ENCODE measurements at regions not wholly inside any gene's neighbourhood (a gene's known extent, or its start where the extent isn't known, plus 50 kb on each side); places are given as distances from the start of the nearest gene placed in this dataset.

DNA sequence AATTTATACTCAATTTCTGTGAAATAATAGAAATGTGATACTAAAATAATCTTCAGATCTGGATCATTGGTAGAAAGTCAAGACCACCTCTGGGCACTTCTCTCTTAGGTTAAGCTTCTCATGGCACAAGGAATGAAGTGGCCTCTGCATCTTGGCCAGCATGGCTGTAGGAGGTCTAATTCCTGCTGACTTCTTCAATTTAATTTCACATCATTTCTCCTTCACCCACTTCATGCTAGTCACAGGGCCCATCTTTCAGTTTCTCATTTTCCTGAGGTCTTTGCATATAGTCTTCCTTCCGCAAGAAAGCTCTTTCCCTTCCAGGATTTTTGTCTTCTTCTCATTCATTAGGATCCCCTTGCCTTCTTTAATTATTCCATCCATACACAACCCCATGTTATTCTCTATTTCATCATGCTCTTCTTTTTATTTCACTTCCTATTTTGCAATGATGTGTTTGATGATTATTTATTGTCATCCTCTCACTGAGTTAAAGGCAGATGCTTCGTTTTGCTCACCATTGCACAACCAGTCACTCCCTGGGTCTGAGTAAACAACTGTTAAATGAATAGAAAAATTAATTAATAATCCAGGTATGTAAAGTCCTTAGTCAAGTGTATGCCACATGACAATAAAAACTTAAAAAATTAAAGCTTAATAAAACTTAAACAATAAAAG lies 397.4 kb downstream of the SPRY2 start:
- no peak overlapping the region for H3K4me3 ChIP-seq (replicated peaks in 1 of 2; ENCODE audit: low read depth in 1 of 2, low read length in 2 of 2)
- intact Hi-C loops (cut with micrococcal nuclease): no loop called here
- H3K79me2 ChIP-seq (ENCODE audit: insufficient read depth, low read length): no peaks in the 10 kb centered on the region
- POLR2A ChIA-PET: no interaction called here
- BruUV-seq (replicated peaks): no TSS peak
- no peak for DNase-seq (ENCODE audit: low read depth, low spot score)
- no peaks in the 10 kb centered on the region for H3K9me2 ChIP-seq (ENCODE audit: insufficient read depth)
- no peak overlapping the region for H3K4me2 ChIP-seq (ENCODE audit: low read length)
- H3K4me1 ChIP-seq (ENCODE audit: control insufficient read depth in 1 of 2, insufficient read depth in 2 of 2, low read length in 2 of 2): no peaks in the 10 kb centered on the region
- H3K36me3 ChIP-seq (ENCODE audit: control insufficient read depth in 1 of 2, insufficient read depth in 2 of 2, low read length in 2 of 2): no peaks in the 10 kb centered on the region
- RAD21 ChIA-PET (ENCODE audit: low non-redundant PET in 1 of 2, low total read pairs in 2 of 2, uncharacterized antibody in 2 of 2, unreplicated experiment in 2 of 2): no interaction called here
- H3K9me3 ChIP-seq (ENCODE audit: control insufficient read depth in 1 of 2, insufficient read depth in 1 of 2, low read depth in 1 of 2, low read length in 2 of 2): peaks cover 0 to 4% of the 10 kb centered on the region in 2 experiments; a peak in 1 of 4 replicates
- no peak overlapping the region for H3K9ac ChIP-seq (ENCODE audit: low read length)
- no peak overlapping the region for H2AFZ ChIP-seq (ENCODE audit: low read depth, low read length, poor library complexity, severe bottlenecking)
- ATAC-seq: no peak
- CTCF ChIA-PET: no interaction called here
- H3K27me3 ChIP-seq (ENCODE audit: insufficient read depth, low read length): no peaks in the 10 kb centered on the region
- H4K20me1 ChIP-seq (ENCODE audit: insufficient read depth): no peaks in the 10 kb centered on the region
- H3K27ac ChIP-seq (ENCODE audit: low read depth, low read length): no peak overlapping the region
- TF ChIP-seq CEBPB (IDR thresholded peaks at IDR 0.05; ENCODE audit: low read depth): no peak
- no peak for TF ChIP-seq SRF (IDR thresholded peaks at IDR 0.05; ENCODE audit: low read depth)
- TF ChIP-seq, protein P1, sequence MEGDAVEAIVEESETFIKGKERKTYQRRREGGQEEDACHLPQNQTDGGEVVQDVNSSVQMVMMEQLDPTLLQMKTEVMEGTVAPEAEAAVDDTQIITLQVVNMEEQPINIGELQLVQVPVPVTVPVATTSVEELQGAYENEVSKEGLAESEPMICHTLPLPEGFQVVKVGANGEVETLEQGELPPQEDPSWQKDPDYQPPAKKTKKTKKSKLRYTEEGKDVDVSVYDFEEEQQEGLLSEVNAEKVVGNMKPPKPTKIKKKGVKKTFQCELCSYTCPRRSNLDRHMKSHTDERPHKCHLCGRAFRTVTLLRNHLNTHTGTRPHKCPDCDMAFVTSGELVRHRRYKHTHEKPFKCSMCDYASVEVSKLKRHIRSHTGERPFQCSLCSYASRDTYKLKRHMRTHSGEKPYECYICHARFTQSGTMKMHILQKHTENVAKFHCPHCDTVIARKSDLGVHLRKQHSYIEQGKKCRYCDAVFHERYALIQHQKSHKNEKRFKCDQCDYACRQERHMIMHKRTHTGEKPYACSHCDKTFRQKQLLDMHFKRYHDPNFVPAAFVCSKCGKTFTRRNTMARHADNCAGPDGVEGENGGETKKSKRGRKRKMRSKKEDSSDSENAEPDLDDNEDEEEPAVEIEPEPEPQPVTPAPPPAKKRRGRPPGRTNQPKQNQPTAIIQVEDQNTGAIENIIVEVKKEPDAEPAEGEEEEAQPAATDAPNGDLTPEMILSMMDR (IDR thresholded peaks at IDR 0.05 in 2 of 3, conservative IDR thresholded peaks at IDR 0.05 in 1 of 3; ENCODE audit: borderline replicate concordance in 1 of 3, insufficient read depth in 1 of 3, low read depth in 2 of 3, low read length in 2 of 3): no peak
- TF ChIP-seq RAD21 (IDR thresholded peaks at IDR 0.05; ENCODE audit: low read depth): no peak
- no peak for TF ChIP-seq JUND (IDR thresholded peaks at IDR 0.05)
- TF ChIP-seq, protein P2, sequence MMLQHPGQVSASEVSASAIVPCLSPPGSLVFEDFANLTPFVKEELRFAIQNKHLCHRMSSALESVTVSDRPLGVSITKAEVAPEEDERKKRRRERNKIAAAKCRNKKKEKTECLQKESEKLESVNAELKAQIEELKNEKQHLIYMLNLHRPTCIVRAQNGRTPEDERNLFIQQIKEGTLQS (IDR thresholded peaks at IDR 0.05): no peak
- TF ChIP-seq ELF1 (IDR thresholded peaks at IDR 0.05; ENCODE audit: borderline replicate concordance, low read depth): no peak

DNA sequence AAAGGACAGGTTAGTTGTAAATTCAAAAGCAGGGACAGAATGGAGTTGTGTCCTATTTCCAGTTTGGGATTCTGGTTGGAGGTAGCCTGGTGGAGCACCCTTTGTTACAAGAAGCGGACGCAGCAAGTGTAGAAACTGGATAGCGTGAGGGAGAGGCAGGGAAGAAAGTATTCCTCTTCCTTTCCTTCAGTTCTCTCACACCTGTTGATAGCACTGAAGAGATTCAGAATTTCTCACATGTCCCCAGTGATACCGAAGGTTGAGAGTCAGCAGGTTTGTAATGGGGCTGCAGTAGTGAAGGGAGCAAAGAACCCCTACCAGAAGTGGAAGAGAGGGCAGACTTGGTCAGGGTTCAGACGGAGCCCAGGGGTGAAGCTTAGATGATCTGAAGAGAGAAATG lies 399.2 kb downstream of the SPRY2 start:
- intact Hi-C loops (cut with micrococcal nuclease): no loop called here
- no peaks in the 10 kb centered on the region for H3K79me2 ChIP-seq (ENCODE audit: insufficient read depth, low read length)
- ATAC-seq: no peak
- no peak overlapping the region for H2AFZ ChIP-seq (ENCODE audit: low read depth, low read length, poor library complexity, severe bottlenecking)
- no peak for TF ChIP-seq SIN3A (IDR thresholded peaks at IDR 0.05; ENCODE audit: low read depth)
- no peak overlapping the region for H3K4me3 ChIP-seq (replicated peaks in 1 of 2; ENCODE audit: low read depth in 1 of 2, low read length in 2 of 2)
- no peak overlapping the region for H3K4me2 ChIP-seq (ENCODE audit: low read length)
- CTCF ChIA-PET: no interaction called here
- H3K4me1 ChIP-seq (ENCODE audit: control insufficient read depth in 1 of 2, insufficient read depth in 2 of 2, low read length in 2 of 2): peaks cover 0 to 2% of the 10 kb centered on the region in 2 experiments; a peak in 1 of 4 replicates
- no peaks in the 10 kb centered on the region for H4K20me1 ChIP-seq (ENCODE audit: insufficient read depth)
- POLR2A ChIA-PET: no interaction called here
- RAD21 ChIA-PET (ENCODE audit: low non-redundant PET in 1 of 2, low total read pairs in 2 of 2, uncharacterized antibody in 2 of 2, unreplicated experiment in 2 of 2): no interaction called here
- no peak overlapping the region for H3K9ac ChIP-seq (ENCODE audit: low read length)
- BruUV-seq (replicated peaks): no TSS peak
- H3K27ac ChIP-seq (ENCODE audit: low read depth, low read length): no peak overlapping the region
- DNase-seq (ENCODE audit: low read depth, low spot score): no peak
- H3K36me3 ChIP-seq (ENCODE audit: control insufficient read depth in 1 of 2, insufficient read depth in 2 of 2, low read length in 2 of 2): no peaks in the 10 kb centered on the region
- no peaks in the 10 kb centered on the region for H3K27me3 ChIP-seq (ENCODE audit: insufficient read depth, low read length)
- H3K9me3 ChIP-seq (ENCODE audit: control insufficient read depth in 1 of 2, insufficient read depth in 1 of 2, low read depth in 1 of 2, low read length in 2 of 2): peaks cover 0 to 4% of the 10 kb centered on the region in 2 experiments; a peak in 1 of 4 replicates
- no peaks in the 10 kb centered on the region for H3K9me2 ChIP-seq (ENCODE audit: insufficient read depth)
